OCI-LY1 (cell line): ENCODE measurements at regions not wholly inside any gene's neighbourhood (a gene's known extent, or its start where the extent isn't known, plus 50 kb on each side); places are given as distances from the start of the nearest gene placed in this dataset.

Source experiments
- H2AFZ ChIP-seq: fragments of 200-600 bp; sonication (generic), shearing (Covaris generic); 2 replicates; pipeline ENCODE4 v1.6.0; 2014; ENCODE audit warnings: antibody characterized with exemption, mild to moderate bottlenecking, low read length
- H3F3A ChIP-seq: fragments of 200-600 bp; sonication (generic), shearing (Covaris generic); 2 replicates; pipeline ENCODE4 v1.6.0; 2014; ENCODE audit warnings: mild to moderate bottlenecking, antibody characterized with exemption, low read length, moderate library complexity; ENCODE audit not compliant: insufficient read depth
- H3K27ac ChIP-seq: fragments of 200-600 bp; sonication (generic); 2 replicates; pipeline ENCODE4 v1.5.1; 2014; ENCODE audit warnings: low read length, mixed run types, mild to moderate bottlenecking, low read depth; ENCODE audit not compliant: poor library complexity, severe bottlenecking
- H3K27me3 ChIP-seq: fragments of 200-600 bp; sonication (generic); 2 replicates; pipeline ENCODE4 v1.6.0; 2014; ENCODE audit warnings: antibody characterized with exemption, mild to moderate bottlenecking, low read length, moderate library complexity; ENCODE audit not compliant: insufficient read depth
- H3K36me3 ChIP-seq: fragments of 200-600 bp; sonication (generic); 2 replicates; pipeline ENCODE4 v1.6.1; 2014; ENCODE audit warnings: mild to moderate bottlenecking, antibody characterized with exemption, low read length, moderate library complexity, mixed read lengths; ENCODE audit not compliant: insufficient read depth
- H3K4me1 ChIP-seq: fragments of 200-600 bp; sonication (generic); 2 replicates; pipeline ENCODE4 v1.5.1; 2014; ENCODE audit warnings: mild to moderate bottlenecking, low read length, moderate library complexity; ENCODE audit not compliant: insufficient read depth, severe bottlenecking
- H3K4me2 ChIP-seq: fragments of 200-600 bp; sonication (generic), shearing (Covaris generic); 2 replicates; pipeline ENCODE4 v1.6.1; 2014; ENCODE audit warnings: low read length
- H3K4me3 ChIP-seq: fragments of 200-600 bp; sonication (generic); 2 replicates; pipeline ENCODE4 v1.5.1; 2014; ENCODE audit warnings: low read length, low read depth, mild to moderate bottlenecking, mixed read lengths; ENCODE audit not compliant: poor library complexity, severe bottlenecking
- H3K79me2 ChIP-seq: fragments of 200-600 bp; shearing (Covaris generic); 2 replicates; pipeline ENCODE4 v1.6.1; 2016; ENCODE audit warnings: mixed run types, low read length, mixed read lengths; ENCODE audit not compliant: insufficient read depth
- H3K9ac ChIP-seq: fragments of 200-600 bp; sonication (generic), shearing (Covaris generic); 2 replicates; pipeline ENCODE4 v1.6.1; 2014; ENCODE audit warnings: mild to moderate bottlenecking, low read length, mixed read lengths
- H3K9me2 ChIP-seq: fragments of 200-600 bp; sonication (generic), shearing (Covaris generic); 2 replicates; pipeline ENCODE4 v1.6.1; 2014; ENCODE audit warnings: low read depth, mild to moderate bottlenecking, low read length, mixed read lengths
- H3K9me3 ChIP-seq: fragments of 200-600 bp; shearing (Covaris generic); 2 replicates; pipeline ENCODE4 v1.6.1; 2014; ENCODE audit warnings: low read length, mixed read lengths
- H4K20me1 ChIP-seq: fragments of 200-600 bp; sonication (generic), shearing (Covaris generic); 2 replicates; pipeline ENCODE4 v1.6.0; 2016; ENCODE audit warnings: mild to moderate bottlenecking, low read length; ENCODE audit not compliant: insufficient read depth
- EZH2 ChIP-seq: fragments of 200-600 bp; sonication (generic), shearing (Covaris generic); IDR thresholded peaks from 2 replicates; pipeline ENCODE4 v1.8.0; 2017; ENCODE audit warnings: borderline replicate concordance, mixed run types, mild to moderate bottlenecking, antibody characterized with exemption, low read length, moderate library complexity, mixed read lengths
- TF ChIP-seq, protein P1 (sequence below): fragments of 200-600 bp; sonication (generic), shearing (Covaris generic); IDR thresholded peaks from 2 replicates; pipeline ENCODE4 v1.5.1; 2017; ENCODE audit warnings: mild to moderate bottlenecking, antibody characterized with exemption, low read length, moderate library complexity, mixed read lengths

DNA sequence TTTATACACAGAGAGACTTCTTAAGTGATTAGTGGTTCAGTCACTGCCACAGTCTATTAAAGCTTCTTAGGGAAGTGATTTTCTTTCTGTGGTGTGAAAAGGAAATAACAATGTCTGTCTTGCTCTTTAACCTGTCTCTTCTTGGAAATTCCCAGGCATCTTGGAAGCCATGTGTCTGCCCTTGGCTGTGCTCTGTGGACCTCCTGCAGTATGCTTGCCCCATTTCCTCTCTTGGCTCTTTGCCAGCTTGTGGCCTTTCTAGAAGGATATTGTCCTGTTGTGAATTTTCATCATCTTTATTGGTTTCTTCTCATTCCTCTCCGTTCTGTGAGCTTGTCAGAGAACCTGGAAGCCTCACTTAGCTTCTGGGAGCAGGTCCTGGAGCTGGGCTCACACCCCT, 338.4 kb upstream of the C2CD4B start:
- Histone ChIP-seq H3F3A (no peaks in the 10 kb centered on the region), H3K4me2 (no peak overlapping the region), H3K27me3 (no peaks in the 10 kb centered on the region; the same call in 1 of the 2 replicates), H3K9me3 (no peaks in the 10 kb centered on the region), H3K9me2 (no peaks in the 10 kb centered on the region), H3K4me3 (no peak overlapping the region), H3K9ac (no peak overlapping the region), H3K4me1 (no peaks in the 10 kb centered on the region), H2AFZ (no peak overlapping the region), H3K27ac (no peak overlapping the region), H4K20me1 (no peaks in the 10 kb centered on the region), H3K36me3 (no peaks in the 10 kb centered on the region), H3K79me2 (no peaks in the 10 kb centered on the region)
- TF ChIP-seq EZH2: no peak
- TF ChIP-seq, protein P1, sequence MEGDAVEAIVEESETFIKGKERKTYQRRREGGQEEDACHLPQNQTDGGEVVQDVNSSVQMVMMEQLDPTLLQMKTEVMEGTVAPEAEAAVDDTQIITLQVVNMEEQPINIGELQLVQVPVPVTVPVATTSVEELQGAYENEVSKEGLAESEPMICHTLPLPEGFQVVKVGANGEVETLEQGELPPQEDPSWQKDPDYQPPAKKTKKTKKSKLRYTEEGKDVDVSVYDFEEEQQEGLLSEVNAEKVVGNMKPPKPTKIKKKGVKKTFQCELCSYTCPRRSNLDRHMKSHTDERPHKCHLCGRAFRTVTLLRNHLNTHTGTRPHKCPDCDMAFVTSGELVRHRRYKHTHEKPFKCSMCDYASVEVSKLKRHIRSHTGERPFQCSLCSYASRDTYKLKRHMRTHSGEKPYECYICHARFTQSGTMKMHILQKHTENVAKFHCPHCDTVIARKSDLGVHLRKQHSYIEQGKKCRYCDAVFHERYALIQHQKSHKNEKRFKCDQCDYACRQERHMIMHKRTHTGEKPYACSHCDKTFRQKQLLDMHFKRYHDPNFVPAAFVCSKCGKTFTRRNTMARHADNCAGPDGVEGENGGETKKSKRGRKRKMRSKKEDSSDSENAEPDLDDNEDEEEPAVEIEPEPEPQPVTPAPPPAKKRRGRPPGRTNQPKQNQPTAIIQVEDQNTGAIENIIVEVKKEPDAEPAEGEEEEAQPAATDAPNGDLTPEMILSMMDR: no peak

DNA sequence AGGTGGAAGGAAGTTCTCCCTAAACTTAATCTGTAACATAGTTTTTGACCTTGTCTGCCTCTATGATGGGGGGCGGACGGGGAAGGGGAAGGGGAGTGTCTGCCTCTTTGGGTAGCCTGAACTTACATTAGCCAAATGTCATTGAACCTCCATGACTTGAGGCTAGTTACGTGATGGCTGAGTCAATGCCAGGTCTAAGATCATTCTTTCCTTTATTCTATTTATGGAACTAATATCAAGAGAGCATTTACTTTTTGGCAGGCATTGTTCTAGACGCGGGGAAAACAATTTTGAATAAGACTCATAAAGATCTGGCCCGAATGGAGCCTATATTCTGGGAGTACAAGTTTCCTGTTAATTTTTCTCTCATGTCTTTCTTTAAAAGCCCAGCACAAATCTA, 340.7 kb upstream of the C2CD4B start:
- no peaks in the 10 kb centered on the region; the same call in 1 of the 2 replicates for H3K27me3 ChIP-seq
- H3K36me3 ChIP-seq: no peaks in the 10 kb centered on the region
- H3F3A ChIP-seq: no peaks in the 10 kb centered on the region
- H3K9me3 ChIP-seq: no peaks in the 10 kb centered on the region
- no peaks in the 10 kb centered on the region for H3K79me2 ChIP-seq
- H3K9me2 ChIP-seq: no peaks in the 10 kb centered on the region
- no peak overlapping the region for H3K9ac ChIP-seq
- no peak for TF ChIP-seq EZH2
- TF ChIP-seq, protein P1: no peak
- no peak overlapping the region for H3K27ac ChIP-seq
- no peaks in the 10 kb centered on the region for H3K4me1 ChIP-seq
- H3K4me3 ChIP-seq: no peak overlapping the region
- no peak overlapping the region for H3K4me2 ChIP-seq
- H4K20me1 ChIP-seq: no peaks in the 10 kb centered on the region
- H2AFZ ChIP-seq: no peak overlapping the region

DNA sequence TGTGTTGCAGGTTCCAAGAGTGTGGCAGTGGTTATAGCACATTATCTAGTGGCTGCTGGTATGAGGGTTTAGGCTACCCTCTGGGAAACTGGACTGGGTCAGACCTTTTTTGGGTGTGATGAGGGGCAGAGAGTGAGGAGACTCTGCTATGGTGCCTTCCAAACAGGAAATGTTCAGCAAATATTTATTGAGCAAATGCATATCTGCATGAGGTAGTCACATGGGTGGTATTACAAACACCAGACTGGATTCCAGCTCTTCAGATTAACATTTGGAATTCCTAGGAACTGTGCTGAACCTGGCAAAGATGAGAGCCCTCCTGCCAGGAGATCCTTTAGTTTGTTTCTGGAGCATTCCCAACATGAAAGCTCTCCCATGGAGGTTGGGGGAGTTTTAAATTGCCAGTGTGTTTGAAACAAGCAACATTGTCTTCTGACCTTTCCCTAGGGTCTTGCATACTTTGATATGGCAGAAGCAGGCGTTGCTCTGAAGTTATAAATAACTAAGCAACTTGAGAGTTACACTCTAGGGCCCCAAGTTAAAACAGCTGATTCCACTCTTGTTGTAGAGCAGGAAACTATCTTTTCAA, 341.2 kb upstream of the C2CD4B start:
- H3K4me3 ChIP-seq: no peak overlapping the region
- no peaks in the 10 kb centered on the region for H3K79me2 ChIP-seq
- no peak overlapping the region for H3K9ac ChIP-seq
- H3K36me3 ChIP-seq: no peaks in the 10 kb centered on the region
- H3K27ac ChIP-seq: no peak overlapping the region
- H3K9me2 ChIP-seq: no peaks in the 10 kb centered on the region
- H3K4me1 ChIP-seq: no peaks in the 10 kb centered on the region
- no peak overlapping the region for H3K4me2 ChIP-seq
- no peaks in the 10 kb centered on the region for H4K20me1 ChIP-seq
- H3F3A ChIP-seq: no peaks in the 10 kb centered on the region
- TF ChIP-seq, protein P1: no peak
- TF ChIP-seq EZH2: no peak
- H3K27me3 ChIP-seq: no peaks in the 10 kb centered on the region; the same call in 1 of the 2 replicates
- H3K9me3 ChIP-seq: no peaks in the 10 kb centered on the region
- no peak overlapping the region for H2AFZ ChIP-seq
